IMR-90 (cell line): ENCODE measurements at regions not wholly inside any gene's neighbourhood (a gene's known extent, or its start where the extent isn't known, plus 50 kb on each side); places are given as distances from the start of the nearest gene placed in this dataset.

Source experiments
- BHLHE40 ChIP-seq: fragments of 150-350 bp; IDR thresholded peaks from 2 replicates; pipeline ENCODE4 v1.6.1; 2016; ENCODE audit warnings: mild to moderate bottlenecking, low read depth, low read length
- CEBPB ChIP-seq: IDR thresholded peaks from 2 replicates; pipeline ENCODE4 v1.6.1; 2012; ENCODE audit warnings: low read depth, low read length, improper control_type of control experiment
- CTCF ChIP-seq: conservative IDR thresholded peaks from 2 replicates; pipeline ENCODE4 v1.5.1; 2012; ENCODE audit warnings: mild to moderate bottlenecking, low read depth, low read length, improper control_type of control experiment
- FOS ChIP-seq: fragments of 150-350 bp; IDR thresholded peaks from 2 replicates; pipeline ENCODE4 v1.6.1; 2016; ENCODE audit warnings: low read depth, low read length
- MAZ ChIP-seq: IDR thresholded peaks from 2 replicates; pipeline ENCODE4 v1.6.1; 2012; ENCODE audit warnings: low read depth, mild to moderate bottlenecking, low read length, improper control_type of control experiment, moderate library complexity, borderline replicate concordance
- MXI1 ChIP-seq: IDR thresholded peaks from 2 replicates; pipeline ENCODE4 v1.6.1; 2012; ENCODE audit warnings: low read depth, mild to moderate bottlenecking, low read length, moderate library complexity, borderline replicate concordance
- POLR2A ChIP-seq: IDR thresholded peaks from 2 replicates; pipeline ENCODE4 v1.6.1; 2012; ENCODE audit warnings: mild to moderate bottlenecking, low read depth, low read length
- RAD21 ChIP-seq: IDR thresholded peaks from 2 replicates; pipeline ENCODE4 v1.6.1; 2012; ENCODE audit warnings: low read length, improper control_type of control experiment
- RFX5 ChIP-seq: IDR thresholded peaks from 2 replicates; pipeline ENCODE4 v1.8.0; 2012; ENCODE audit warnings: low read depth, mild to moderate bottlenecking, low read length, moderate library complexity
- USF2 ChIP-seq: fragments of 150-350 bp; IDR thresholded peaks from 2 replicates; pipeline ENCODE4 v1.6.1; 2017; ENCODE audit warnings: mild to moderate bottlenecking, antibody characterized with exemption, low read length, low read depth

- no peak for TF ChIP-seq POLR2A
- no peak for TF ChIP-seq MAZ
- no peak for TF ChIP-seq CTCF
- TF ChIP-seq RAD21: no peak
- no peak for TF ChIP-seq CEBPB
- TF ChIP-seq USF2: no peak
- no peak for TF ChIP-seq RFX5
- TF ChIP-seq MXI1: no peak
- TF ChIP-seq FOS: no peak
- no peak for TF ChIP-seq BHLHE40
Measured at GRCh38 chr18:78522507-78522906, 457.1 kb upstream of the SALL3 start.
